WTC11 (cell line): ENCODE measurements at regions not wholly inside any gene's neighbourhood (a gene's known extent, or its start where the extent isn't known, plus 50 kb on each side); places are given as distances from the start of the nearest gene placed in this dataset.

Experiments
- ATF3 ChIP-seq: sonication (generic); formaldehyde crosslinking; conservative IDR thresholded peaks from 2 replicates; pipeline ENCODE4 v1.8.1; 2022; ENCODE audit warnings: mild to moderate bottlenecking, missing genetic modification reagents
- CREB1 ChIP-seq: sonication (generic); formaldehyde crosslinking; IDR thresholded peaks from 2 replicates; pipeline ENCODE4 v1.8.0; 2023; ENCODE audit warnings: mild to moderate bottlenecking, missing genetic modification reagents
- ELF4 ChIP-seq: sonication (generic); formaldehyde crosslinking; IDR thresholded peaks from 2 replicates; pipeline ENCODE4 v1.8.1; 2022; ENCODE audit warnings: low read depth, mild to moderate bottlenecking, moderate library complexity, missing genetic modification reagents
- FOXK1 ChIP-seq: sonication (generic); formaldehyde crosslinking; IDR thresholded peaks from 2 replicates; pipeline ENCODE4 v1.8.0; 2022; ENCODE audit warnings: mild to moderate bottlenecking, moderate library complexity, missing genetic modification reagents
- TCF7 ChIP-seq: sonication (generic); formaldehyde crosslinking; IDR thresholded peaks from 2 replicates; pipeline ENCODE4 v1.8.0; 2022; ENCODE audit warnings: mild to moderate bottlenecking, low read depth, missing genetic modification reagents, moderate library complexity
- ZNF121 ChIP-seq: sonication (generic); formaldehyde crosslinking; IDR thresholded peaks from 2 replicates; pipeline ENCODE4 v1.8.0; 2023; ENCODE audit warnings: missing genetic modification reagents
- ZNF396 ChIP-seq: fragments of 250-450 bp; sonication (Bioruptor Pico); IDR thresholded peaks from 2 replicates; pipeline ENCODE4 v1.8.0; 2021; ENCODE audit warnings: mild to moderate bottlenecking, moderate library complexity, borderline replicate concordance
- ZNF423 ChIP-seq: fragments of 250-450 bp; sonication (Bioruptor Pico); IDR thresholded peaks from 2 replicates; pipeline ENCODE4 v2.1.2; 2022; ENCODE audit warnings: mild to moderate bottlenecking, moderate library complexity
- ZNF512 ChIP-seq: sonication (generic); formaldehyde crosslinking; IDR thresholded peaks from 2 replicates; pipeline ENCODE4 v1.8.1; 2022; ENCODE audit warnings: missing genetic modification reagents, borderline replicate concordance
- ZSCAN18 ChIP-seq: fragments of 250-450 bp; sonication (Bioruptor Pico); IDR thresholded peaks from 2 replicates; pipeline ENCODE4 v2.1.2; 2022; ENCODE audit warnings: mild to moderate bottlenecking, moderate library complexity
- TF ChIP-seq, protein P1 (sequence below): fragments of 200-600 bp; IDR thresholded peaks from 2 replicates; pipeline ENCODE4 v1.8.0; 2022; ENCODE audit warnings: antibody characterized with exemption
- TF ChIP-seq, protein P2 (sequence below): sonication (generic); formaldehyde crosslinking; IDR thresholded peaks from 2 replicates; pipeline ENCODE4 v1.8.1; 2022; ENCODE audit warnings: low read depth, mild to moderate bottlenecking, moderate library complexity, missing genetic modification reagents, borderline replicate concordance
- TF ChIP-seq, protein P3 (sequence below): sonication (generic); formaldehyde crosslinking; IDR thresholded peaks from 2 replicates; pipeline ENCODE4 v1.8.0; 2022; ENCODE audit warnings: mild to moderate bottlenecking, missing genetic modification reagents
- TF ChIP-seq, protein P4 (sequence below): sonication (generic); formaldehyde crosslinking; IDR thresholded peaks from 2 replicates; pipeline ENCODE4 v1.8.1; 2023; ENCODE audit warnings: mild to moderate bottlenecking, missing genetic modification reagents, moderate library complexity

DNA sequence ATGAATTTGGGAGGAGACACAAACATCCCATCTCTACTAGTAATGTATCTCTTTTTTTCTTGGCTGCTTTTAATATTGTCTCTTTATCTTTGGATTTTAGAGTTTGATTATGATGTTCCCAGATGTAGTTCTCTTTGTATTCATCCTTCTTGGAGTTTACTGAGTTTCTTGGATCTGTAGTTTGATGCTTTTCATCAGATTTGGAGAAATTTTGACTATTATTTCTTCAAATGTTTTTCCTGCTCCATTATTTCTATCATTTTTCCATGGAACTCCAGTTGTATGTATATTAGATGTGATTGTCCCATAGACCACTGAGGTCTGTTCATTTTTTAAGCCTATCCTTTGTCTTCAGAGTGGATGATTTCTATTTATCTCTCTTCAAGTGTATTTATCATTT, 90.7 kb upstream of the ARHGAP5 start:
- TF ChIP-seq, protein P1, sequence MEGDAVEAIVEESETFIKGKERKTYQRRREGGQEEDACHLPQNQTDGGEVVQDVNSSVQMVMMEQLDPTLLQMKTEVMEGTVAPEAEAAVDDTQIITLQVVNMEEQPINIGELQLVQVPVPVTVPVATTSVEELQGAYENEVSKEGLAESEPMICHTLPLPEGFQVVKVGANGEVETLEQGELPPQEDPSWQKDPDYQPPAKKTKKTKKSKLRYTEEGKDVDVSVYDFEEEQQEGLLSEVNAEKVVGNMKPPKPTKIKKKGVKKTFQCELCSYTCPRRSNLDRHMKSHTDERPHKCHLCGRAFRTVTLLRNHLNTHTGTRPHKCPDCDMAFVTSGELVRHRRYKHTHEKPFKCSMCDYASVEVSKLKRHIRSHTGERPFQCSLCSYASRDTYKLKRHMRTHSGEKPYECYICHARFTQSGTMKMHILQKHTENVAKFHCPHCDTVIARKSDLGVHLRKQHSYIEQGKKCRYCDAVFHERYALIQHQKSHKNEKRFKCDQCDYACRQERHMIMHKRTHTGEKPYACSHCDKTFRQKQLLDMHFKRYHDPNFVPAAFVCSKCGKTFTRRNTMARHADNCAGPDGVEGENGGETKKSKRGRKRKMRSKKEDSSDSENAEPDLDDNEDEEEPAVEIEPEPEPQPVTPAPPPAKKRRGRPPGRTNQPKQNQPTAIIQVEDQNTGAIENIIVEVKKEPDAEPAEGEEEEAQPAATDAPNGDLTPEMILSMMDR: no peak
- no peak for TF ChIP-seq ZNF396 (CRISPR knock-in tag)
- TF ChIP-seq ZNF423 (CRISPR knock-in tag): no peak
- TF ChIP-seq CREB1 (CRISPR knock-in tag): no peak
- no peak for TF ChIP-seq ATF3 (CRISPR knock-in tag)
- no peak for TF ChIP-seq TCF7 (CRISPR knock-in tag)
- TF ChIP-seq, protein P2, sequence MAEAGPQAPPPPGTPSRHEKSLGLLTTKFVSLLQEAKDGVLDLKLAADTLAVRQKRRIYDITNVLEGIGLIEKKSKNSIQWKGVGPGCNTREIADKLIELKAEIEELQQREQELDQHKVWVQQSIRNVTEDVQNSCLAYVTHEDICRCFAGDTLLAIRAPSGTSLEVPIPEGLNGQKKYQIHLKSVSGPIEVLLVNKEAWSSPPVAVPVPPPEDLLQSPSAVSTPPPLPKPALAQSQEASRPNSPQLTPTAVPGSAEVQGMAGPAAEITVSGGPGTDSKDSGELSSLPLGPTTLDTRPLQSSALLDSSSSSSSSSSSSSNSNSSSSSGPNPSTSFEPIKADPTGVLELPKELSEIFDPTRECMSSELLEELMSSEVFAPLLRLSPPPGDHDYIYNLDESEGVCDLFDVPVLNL: no peak
- TF ChIP-seq, protein P3, sequence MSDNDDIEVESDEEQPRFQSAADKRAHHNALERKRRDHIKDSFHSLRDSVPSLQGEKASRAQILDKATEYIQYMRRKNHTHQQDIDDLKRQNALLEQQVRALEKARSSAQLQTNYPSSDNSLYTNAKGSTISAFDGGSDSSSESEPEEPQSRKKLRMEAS (CRISPR knock-in tag): no peak
- TF ChIP-seq ZSCAN18 (CRISPR knock-in tag): no peak
- TF ChIP-seq FOXK1: no peak
- no peak for TF ChIP-seq ZNF121
- TF ChIP-seq ZNF512 (CRISPR knock-in tag): no peak
- TF ChIP-seq, protein P4, sequence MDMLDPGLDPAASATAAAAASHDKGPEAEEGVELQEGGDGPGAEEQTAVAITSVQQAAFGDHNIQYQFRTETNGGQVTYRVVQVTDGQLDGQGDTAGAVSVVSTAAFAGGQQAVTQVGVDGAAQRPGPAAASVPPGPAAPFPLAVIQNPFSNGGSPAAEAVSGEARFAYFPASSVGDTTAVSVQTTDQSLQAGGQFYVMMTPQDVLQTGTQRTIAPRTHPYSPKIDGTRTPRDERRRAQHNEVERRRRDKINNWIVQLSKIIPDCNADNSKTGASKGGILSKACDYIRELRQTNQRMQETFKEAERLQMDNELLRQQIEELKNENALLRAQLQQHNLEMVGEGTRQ: no peak
- TF ChIP-seq ELF4 (CRISPR knock-in tag): no peak
